ENCODE measurements at regions not wholly inside any gene's neighbourhood (a gene's known extent, or its start where the extent isn't known, plus 50 kb on each side); places are given as distances from the start of the nearest gene placed in this dataset.

DNA sequence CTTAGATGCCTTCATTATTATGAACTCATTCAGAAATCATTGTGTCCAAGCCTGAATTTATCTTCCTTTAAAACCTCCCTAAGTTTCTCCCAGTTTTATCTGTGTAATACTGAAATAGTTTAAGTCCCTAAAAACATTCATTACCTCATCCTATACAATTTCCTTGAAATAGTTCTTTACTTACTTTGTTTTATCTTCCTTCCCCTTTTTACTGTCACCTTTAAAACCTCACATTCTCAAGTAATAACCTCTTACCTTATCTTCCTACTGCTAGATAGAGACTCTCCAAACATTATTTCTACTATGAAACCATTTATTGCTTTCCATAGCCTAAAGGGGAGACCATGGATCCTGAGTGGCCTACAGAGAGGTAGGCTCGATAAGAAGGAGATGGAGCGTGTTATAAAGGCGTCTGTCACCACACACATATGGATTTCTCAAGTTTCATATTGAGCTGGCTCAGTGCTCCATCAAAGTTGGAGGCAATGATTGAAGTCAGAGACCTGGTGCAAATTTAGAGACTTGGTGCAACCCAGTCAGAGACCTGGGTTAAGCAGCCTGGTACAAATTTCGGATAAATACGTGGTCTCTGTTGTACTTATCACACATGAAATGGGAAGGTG lies 140.4 kb downstream of the NFKBIZ start:
- TF ChIP-seq, protein P1, sequence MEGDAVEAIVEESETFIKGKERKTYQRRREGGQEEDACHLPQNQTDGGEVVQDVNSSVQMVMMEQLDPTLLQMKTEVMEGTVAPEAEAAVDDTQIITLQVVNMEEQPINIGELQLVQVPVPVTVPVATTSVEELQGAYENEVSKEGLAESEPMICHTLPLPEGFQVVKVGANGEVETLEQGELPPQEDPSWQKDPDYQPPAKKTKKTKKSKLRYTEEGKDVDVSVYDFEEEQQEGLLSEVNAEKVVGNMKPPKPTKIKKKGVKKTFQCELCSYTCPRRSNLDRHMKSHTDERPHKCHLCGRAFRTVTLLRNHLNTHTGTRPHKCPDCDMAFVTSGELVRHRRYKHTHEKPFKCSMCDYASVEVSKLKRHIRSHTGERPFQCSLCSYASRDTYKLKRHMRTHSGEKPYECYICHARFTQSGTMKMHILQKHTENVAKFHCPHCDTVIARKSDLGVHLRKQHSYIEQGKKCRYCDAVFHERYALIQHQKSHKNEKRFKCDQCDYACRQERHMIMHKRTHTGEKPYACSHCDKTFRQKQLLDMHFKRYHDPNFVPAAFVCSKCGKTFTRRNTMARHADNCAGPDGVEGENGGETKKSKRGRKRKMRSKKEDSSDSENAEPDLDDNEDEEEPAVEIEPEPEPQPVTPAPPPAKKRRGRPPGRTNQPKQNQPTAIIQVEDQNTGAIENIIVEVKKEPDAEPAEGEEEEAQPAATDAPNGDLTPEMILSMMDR (IDR thresholded peaks at IDR 0.05; ENCODE audit: low read depth, low read length, missing input control), result no peak
- no peak for TF ChIP-seq TAF1 (conservative IDR thresholded peaks at IDR 0.05)
